HT1080 (cell line): ENCODE measurements at regions not wholly inside any gene's neighbourhood (a gene's known extent, or its start where the extent isn't known, plus 50 kb on each side); places are given as distances from the start of the nearest gene placed in this dataset.

Experiments
- DNase-seq: peaks from one replicate; pipeline ENCODE4 v3.0.0-alpha.2; 2015; ENCODE audit warnings: low read depth

- no peak for DNase-seq
These were observed 88.8 kb upstream of the SNTG2 start for GRCh38 chr2:861655-862354.

- DNase-seq: no peak
These were observed 90.3 kb upstream of the SNTG2 start for GRCh38 chr2:860259-860855.

GRCh38 chr2:858646-859045 lies 92.0 kb upstream of the SNTG2 start:
- no peak for DNase-seq

- no peak for DNase-seq
These were observed 92.7 kb upstream of the SNTG2 start for GRCh38 chr2:857937-858336.

- DNase-seq: no peak
These were observed 93.6 kb upstream of the SNTG2 start for GRCh38 chr2:857081-857480.

GRCh38 chr2:856456-856855 lies 94.2 kb upstream of the SNTG2 start:
- no peak for DNase-seq

- no peak for DNase-seq
These were observed 94.6 kb upstream of the SNTG2 start for GRCh38 chr2:856041-856440.

GRCh38 chr2:855177-855576 lies 95.5 kb upstream of the SNTG2 start:
- peak; percentile 51 for DNase-seq

- no peak for DNase-seq
These were observed 96.2 kb upstream of the SNTG2 start for GRCh38 chr2:854460-854859.

GRCh38 chr2:853203-853870 lies 97.3 kb upstream of the SNTG2 start:
- no peak for DNase-seq

GRCh38 chr2:852168-852567 lies 98.5 kb upstream of the SNTG2 start:
- DNase-seq: no peak

GRCh38 chr2:851680-852079 lies 99.0 kb upstream of the SNTG2 start:
- no peak for DNase-seq

GRCh38 chr2:851078-851477 lies 99.6 kb upstream of the SNTG2 start:
- no peak for DNase-seq

- DNase-seq: peak; percentile 64
These were observed 100.2 kb upstream of the SNTG2 start for GRCh38 chr2:850429-850828.

- DNase-seq: no peak
These were observed 102.5 kb upstream of the SNTG2 start for GRCh38 chr2:848099-848498.

GRCh38 chr2:847669-848068 lies 103.0 kb upstream of the SNTG2 start:
- no peak for DNase-seq

GRCh38 chr2:844715-845114 lies 105.9 kb upstream of the SNTG2 start:
- no peak for DNase-seq

- no peak for DNase-seq
These were observed 108.4 kb upstream of the SNTG2 start for GRCh38 chr2:842151-842803.

- no peak for DNase-seq
These were observed 109.6 kb upstream of the SNTG2 start for GRCh38 chr2:841036-841435.

- no peak for DNase-seq
These were observed 116.4 kb upstream of the SNTG2 start for GRCh38 chr2:834233-834632.

GRCh38 chr2:833180-833579 lies 117.5 kb upstream of the SNTG2 start:
- DNase-seq: no peak

- no peak for DNase-seq
These were observed 118.0 kb upstream of the SNTG2 start for GRCh38 chr2:832635-833034.
